ENCODE measurements at regions not wholly inside any gene's neighbourhood (a gene's known extent, or its start where the extent isn't known, plus 50 kb on each side); places are given as distances from the start of the nearest gene placed in this dataset.
"Not testable (repeated sequence)": the region's sequence is repeated elsewhere in the genome, so short reads cannot be mapped to it uniquely, and the experiment has no call there.

- Histone ChIP-seq H3K36me3 (no peaks in the 10 kb centered on the region), H3K27ac (no peak overlapping the region), H3K9me3 (no peaks in the 10 kb centered on the region), H3K4me3 (no peak overlapping the region), H3K4me1 (no peaks in the 10 kb centered on the region), H3K27me3 (no peaks in the 10 kb centered on the region)
- DNase-seq (no peak), ATAC-seq (no peak)
- intact Hi-C loops (cut with DNase I): no loop called here
- no peak for TF ChIP-seq CTCF (IDR thresholded peaks at IDR 0.05)
These were observed 89.6 kb downstream of the FANCF start for GRCh38 chr11:22536071-22536470.

GRCh38 chr11:22528612-22529429 lies 96.8 kb downstream of the FANCF start:
- H3K4me3 ChIP-seq; ATAC-seq; H3K9me3 ChIP-seq; DNase-seq; H3K4me1 ChIP-seq; intact Hi-C loops (cut with DNase I); H3K36me3 ChIP-seq; H3K27me3 ChIP-seq; H3K27ac ChIP-seq: not testable (repeated sequence)

GRCh38 chr11:22522225-22522624 lies 103.4 kb downstream of the FANCF start:
- no peak for ATAC-seq
- Histone ChIP-seq H3K27me3 (no peaks in the 10 kb centered on the region), H3K4me1 (no peaks in the 10 kb centered on the region), H3K9me3 (no peaks in the 10 kb centered on the region), H3K36me3 (no peaks in the 10 kb centered on the region), H3K4me3 (no peak overlapping the region), H3K27ac (no peak overlapping the region)
- no peak for DNase-seq
- no peak for TF ChIP-seq CTCF (IDR thresholded peaks at IDR 0.05)
- intact Hi-C loops (cut with DNase I): no loop called here

- no peak for ATAC-seq
- DNase-seq: no peak
- no peaks in the 10 kb centered on the region for H3K36me3 ChIP-seq
- no peaks in the 10 kb centered on the region for H3K27me3 ChIP-seq
- no peak overlapping the region for H3K4me3 ChIP-seq
- no peak overlapping the region for H3K27ac ChIP-seq
- H3K4me1 ChIP-seq: no peaks in the 10 kb centered on the region
- no peak for TF ChIP-seq CTCF (IDR thresholded peaks at IDR 0.05)
- intact Hi-C loops (cut with DNase I): no loop called here
- no peaks in the 10 kb centered on the region for H3K9me3 ChIP-seq
These were observed 104.4 kb downstream of the FANCF start for GRCh38 chr11:22521226-22521625.

- no peaks in the 10 kb centered on the region for H3K36me3 ChIP-seq
- no peak overlapping the region for H3K4me3 ChIP-seq
- DNase-seq: no peak
- ATAC-seq: no peak
- H3K27me3 ChIP-seq: no peaks in the 10 kb centered on the region
- H3K4me1 ChIP-seq: no peaks in the 10 kb centered on the region
- TF ChIP-seq CTCF (IDR thresholded peaks at IDR 0.05): no peak
- H3K27ac ChIP-seq: no peak overlapping the region
- H3K9me3 ChIP-seq: no peaks in the 10 kb centered on the region
- intact Hi-C loops (cut with DNase I): no loop called here
These were observed 105.1 kb downstream of the FANCF start for GRCh38 chr11:22520521-22520920.

GRCh38 chr11:22518344-22518743 lies 107.3 kb downstream of the FANCF start:
- DNase-seq; intact Hi-C loops (cut with DNase I): not testable (repeated sequence)

GRCh38 chr11:22516111-22516510 lies 109.5 kb downstream of the FANCF start:
- Histone ChIP-seq H3K36me3 (no peaks in the 10 kb centered on the region), H3K4me3 (no peak overlapping the region), H3K27ac (no peak overlapping the region), H3K4me1 (no peaks in the 10 kb centered on the region), H3K9me3 (no peaks in the 10 kb centered on the region), H3K27me3 (no peaks in the 10 kb centered on the region)
- DNase-seq: no peak
- intact Hi-C loops (cut with DNase I): no loop called here
- ATAC-seq: no peak
- TF ChIP-seq CTCF (IDR thresholded peaks at IDR 0.05): no peak

More at GRCh38 chr11:22518344-22518743, 107.3 kb downstream of the FANCF start:
- not testable (repeated sequence) for H3K36me3 ChIP-seq, H3K27me3 ChIP-seq, H3K27ac ChIP-seq, ATAC-seq, H3K4me3 ChIP-seq, H3K4me1 ChIP-seq, H3K9me3 ChIP-seq

Data from upper lobe of right lung (tissue), 1 donor.